DOHH2 (cell line): ENCODE measurements at regions not wholly inside any gene's neighbourhood (a gene's known extent, or its start where the extent isn't known, plus 50 kb on each side); places are given as distances from the start of the nearest gene placed in this dataset.

Source experiments
- CTCF ChIP-seq: fragments of 200-600 bp; sonication (generic); IDR thresholded peaks from one replicate; pipeline ENCODE4 v1.5.1; 2014; ENCODE audit warnings: antibody characterized with exemption, mild to moderate bottlenecking, low read depth, low read length; ENCODE audit not compliant: poor library complexity, severe bottlenecking
- EZH2phosphoT487 ChIP-seq: fragments of 200-600 bp; sonication (generic); IDR thresholded peaks from 2 replicates; pipeline ENCODE4 v1.6.1; 2017; ENCODE audit warnings: borderline replicate concordance, mild to moderate bottlenecking, antibody characterized with exemption, low read length, moderate library complexity, mixed read lengths

DNA sequence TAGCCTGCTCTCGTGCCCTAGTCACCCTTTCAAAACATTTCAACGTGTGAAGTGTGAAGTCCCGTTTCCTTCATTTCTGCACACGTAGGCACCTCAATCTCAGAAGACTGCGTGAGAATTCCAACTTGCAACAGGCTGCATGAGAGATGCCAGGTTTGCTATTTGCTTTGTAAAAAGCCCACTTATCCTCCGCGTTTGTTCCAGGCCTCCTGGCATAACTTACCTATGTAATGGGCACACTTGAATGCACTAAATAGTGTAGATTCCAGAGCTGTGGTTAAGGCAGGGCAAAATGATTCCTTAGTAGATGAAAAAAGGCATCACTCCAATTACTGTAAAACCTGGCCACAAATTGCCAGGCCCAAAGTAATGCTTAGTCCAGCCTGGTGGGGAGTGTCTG is 179.6 kb downstream of the INO80D start:
- TF ChIP-seq CTCF (no peak), EZH2phosphoT487 (no peak)
